HG02943 (cell line): ENCODE measurements at regions not wholly inside any gene's neighbourhood (a gene's known extent, or its start where the extent isn't known, plus 50 kb on each side); places are given as distances from the start of the nearest gene placed in this dataset.
"Not testable (repeated sequence)": the region's sequence is repeated elsewhere in the genome, so short reads cannot be mapped to it uniquely, and the experiment has no call there.

ENCODE experiments used
- ATAC-seq: cut with Tn5 transposase; IDR thresholded peaks from one replicate; pipeline ENCODE4 v1.9.1; 2021; ENCODE audit warnings: mild to moderate bottlenecking, low read depth, moderate library complexity; ENCODE audit not compliant: unreplicated experiment

- no peak for ATAC-seq
Measured at GRCh38 chr5:54885636-54886035, 99.8 kb downstream of the ESM1 start.

DNA sequence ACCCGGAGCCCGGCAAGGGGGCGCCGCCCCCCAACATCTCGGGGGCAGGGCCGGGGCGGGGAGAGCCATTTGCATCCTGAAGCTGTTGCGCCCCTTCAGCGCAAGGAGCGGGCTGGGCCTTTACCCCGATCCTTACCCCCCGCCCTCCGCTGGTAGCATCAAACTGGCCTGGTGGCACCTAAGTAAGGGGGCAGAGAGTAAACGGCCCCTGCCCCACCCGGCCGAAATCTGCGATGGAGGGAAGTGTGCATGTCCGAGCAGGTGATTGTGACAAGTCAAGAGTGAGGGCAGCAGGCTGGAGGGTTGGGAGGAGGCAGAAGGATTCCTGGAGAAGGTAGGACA is 101.2 kb downstream of the ESM1 start:
- ATAC-seq = no peak

- no peak for ATAC-seq
Measured at GRCh38 chr5:54883374-54884194, 101.8 kb downstream of the ESM1 start.

- ATAC-seq = no peak
Measured at GRCh38 chr5:54882841-54883240, 102.6 kb downstream of the ESM1 start.

DNA sequence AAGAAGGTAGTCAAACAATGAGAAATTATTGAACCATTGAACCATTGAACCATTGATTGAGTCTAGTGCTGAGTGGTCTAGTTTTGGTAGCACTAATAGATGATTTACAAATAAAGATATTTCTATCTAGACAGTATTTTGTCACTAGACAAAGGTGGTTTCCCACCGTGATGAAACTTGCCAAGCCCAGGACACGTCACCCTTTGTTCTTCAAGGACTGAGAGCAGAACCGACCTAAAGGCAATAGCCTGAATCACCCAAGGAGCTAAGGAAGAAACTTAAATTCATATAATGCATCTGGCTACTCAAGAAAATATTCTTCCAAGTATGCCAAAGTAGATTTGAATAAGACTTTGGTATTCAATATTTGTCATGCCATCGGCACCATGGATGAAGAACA is 103.3 kb downstream of the ESM1 start:
- no peak for ATAC-seq

GRCh38 chr5:54881286-54882005 is 103.9 kb downstream of the ESM1 start:
- no peak for ATAC-seq

DNA sequence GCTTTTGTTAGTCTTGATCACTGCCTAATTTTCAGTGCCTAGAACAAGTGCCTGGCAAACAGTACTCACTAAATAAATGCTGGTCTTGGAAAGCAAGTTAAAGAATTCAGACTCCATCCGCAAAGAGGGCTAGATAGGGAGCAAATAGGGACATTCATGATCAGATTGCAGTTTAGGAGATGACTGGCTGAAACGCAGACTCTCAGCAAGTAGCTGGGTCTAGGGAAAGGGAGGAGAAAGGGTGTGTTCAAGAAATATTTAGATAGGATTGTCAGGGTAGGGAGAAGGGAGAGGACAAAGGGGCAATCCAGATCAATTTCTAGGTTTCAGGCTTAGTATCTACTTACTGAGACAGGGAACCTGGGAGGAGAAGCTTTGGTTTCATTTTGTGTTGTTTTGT is 108.4 kb downstream of the ESM1 start:
- no peak for ATAC-seq

- ATAC-seq = no peak
Measured at GRCh38 chr5:54876556-54876955, 108.8 kb downstream of the ESM1 start.

DNA sequence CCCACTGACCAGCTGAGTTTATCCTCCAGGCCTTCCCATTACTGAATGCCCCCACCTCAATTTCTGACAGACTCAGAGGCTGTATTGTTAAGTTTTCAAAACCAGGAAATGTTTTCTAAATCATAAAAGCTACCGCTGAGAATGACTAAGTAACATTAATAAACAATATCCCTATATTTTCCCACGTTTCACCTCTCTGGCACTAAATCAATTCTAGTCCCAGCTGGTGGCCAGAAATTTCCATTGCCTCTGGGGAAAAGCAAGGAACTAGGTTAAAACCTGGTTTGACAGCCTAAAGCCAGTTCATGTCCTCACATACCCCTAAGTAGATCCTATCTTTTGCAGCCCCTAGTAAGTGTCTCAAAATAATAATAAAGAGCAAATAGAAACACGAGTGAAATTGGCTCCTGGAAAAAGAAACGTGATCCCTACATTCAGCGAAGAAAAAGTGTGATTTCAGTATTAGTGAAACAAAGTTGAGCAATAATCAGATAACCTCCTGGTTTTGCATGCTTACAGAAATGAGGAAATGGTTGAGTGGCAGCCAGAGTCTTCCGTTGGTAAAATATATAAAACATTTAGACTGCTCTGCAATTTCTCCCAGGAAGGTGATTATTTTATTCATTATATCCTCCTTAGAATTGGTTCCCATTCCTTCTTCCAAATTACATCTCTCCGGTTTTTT is 110.9 kb downstream of the ESM1 start:
- ATAC-seq = no peak

GRCh38 chr5:54873691-54874090 is 111.7 kb downstream of the ESM1 start:
- ATAC-seq = no peak

- ATAC-seq = no peak
Measured at GRCh38 chr5:54872810-54873209, 112.6 kb downstream of the ESM1 start.

- no peak for ATAC-seq
Measured at GRCh38 chr5:54870271-54870670, 115.1 kb downstream of the ESM1 start.

GRCh38 chr5:54869691-54870090 is 115.7 kb downstream of the ESM1 start:
- no peak for ATAC-seq

- no peak for ATAC-seq
Measured at GRCh38 chr5:54868511-54869483, 116.6 kb downstream of the ESM1 start.

DNA sequence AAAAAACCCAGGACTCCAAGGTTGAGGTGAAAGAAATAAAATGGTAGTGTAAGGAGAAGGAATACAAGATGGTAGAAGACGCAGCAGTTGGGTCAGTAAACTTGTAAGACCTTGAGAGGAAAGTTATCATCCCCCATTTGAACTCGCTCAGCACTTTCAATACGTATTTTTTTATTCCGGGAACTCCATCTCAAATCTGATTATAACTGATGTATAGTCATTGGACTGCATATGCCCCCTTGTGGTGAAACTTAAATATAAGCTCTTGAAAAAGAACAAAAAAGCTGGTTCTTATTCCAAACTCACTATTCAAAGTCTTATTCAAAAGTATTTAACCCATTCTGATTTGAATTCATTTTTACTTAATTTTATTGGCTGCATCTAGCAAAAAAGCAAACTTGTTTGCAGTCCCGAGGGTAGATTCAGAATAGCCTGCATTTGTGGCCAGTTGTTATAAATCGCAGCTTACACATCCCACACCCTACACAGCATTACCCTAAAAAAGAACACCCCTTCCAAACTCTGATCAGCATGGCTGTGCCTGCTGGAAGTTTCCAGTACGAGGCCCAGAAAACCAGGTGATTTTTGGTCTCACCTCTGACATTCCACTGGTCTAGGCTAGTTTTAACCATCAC is 118.0 kb downstream of the ESM1 start:
- no peak for ATAC-seq

DNA sequence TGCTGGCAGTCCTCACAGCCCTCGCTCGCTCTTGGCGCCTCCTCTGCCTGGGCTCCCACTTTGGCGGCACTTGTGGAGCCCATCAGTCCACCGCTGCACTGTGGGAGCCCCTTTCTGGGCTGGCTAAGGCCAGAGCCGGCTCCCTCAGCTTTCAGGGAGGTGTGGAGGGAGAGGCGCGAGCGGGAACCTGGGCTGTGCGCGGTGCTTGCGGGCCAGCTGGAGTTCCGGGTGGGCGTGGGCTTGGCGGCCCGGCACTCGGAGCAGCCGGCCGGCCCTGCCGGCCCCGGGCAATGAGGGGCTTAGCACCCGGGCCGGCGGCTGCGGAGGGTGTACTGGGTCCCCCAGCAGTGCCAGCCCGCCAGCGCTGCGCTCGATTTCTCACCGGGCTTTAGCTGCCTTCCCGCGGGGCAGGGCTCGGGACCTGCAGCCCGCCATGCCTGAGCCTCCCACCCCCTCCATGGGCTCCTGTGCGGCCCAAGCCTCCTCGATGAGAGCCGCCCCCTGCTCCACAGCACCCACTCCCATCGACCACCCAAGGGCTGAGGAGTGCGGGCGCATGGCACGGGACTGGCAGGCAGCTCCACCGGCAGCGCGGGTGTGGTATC is 120.4 kb downstream of the ESM1 start:
- not testable (repeated sequence) for ATAC-seq

GRCh38 chr5:54862036-54862435 is 123.4 kb downstream of the ESM1 start:
- no peak for ATAC-seq

GRCh38 chr5:54861212-54861894 is 124.0 kb downstream of the ESM1 start:
- no peak for ATAC-seq

DNA sequence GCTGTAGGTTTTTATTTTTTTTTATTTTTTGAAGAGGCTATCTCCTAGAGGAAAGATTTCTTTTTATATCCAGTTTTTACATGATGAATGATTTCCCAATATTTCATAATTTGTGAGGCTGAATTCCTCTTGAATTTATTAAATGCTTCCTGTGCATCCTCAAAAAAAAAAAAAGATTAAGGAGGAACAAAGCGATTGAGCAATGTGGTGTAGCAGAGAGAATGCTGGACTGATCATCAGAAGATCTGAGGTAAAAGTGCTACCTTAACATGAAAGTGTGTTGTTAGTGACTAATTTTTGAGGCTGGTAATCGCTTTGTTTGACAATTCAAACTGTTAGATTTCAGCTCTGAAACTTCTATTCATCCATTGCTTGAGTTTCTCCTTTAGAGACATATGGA is 125.1 kb downstream of the ESM1 start:
- ATAC-seq = no peak
